Spleen (tissue), 11 donors: ENCODE measurements at regions not wholly inside any gene's neighbourhood (a gene's known extent, or its start where the extent isn't known, plus 50 kb on each side); places are given as distances from the start of the nearest gene placed in this dataset.

Experiments used
- DNase-seq: peaks from one replicate; pipeline ENCODE4 v3.0.0-alpha.2; 2020
- H3K27ac ChIP-seq, 8 donors: fragments of 200-600 bp; sonication (generic) in 7 of 8; 1 replicate in 4 of 8; 2 replicates in 4 of 8; pipeline versions ENCODE4 v1.5.0 to v1.8.0; 2016 to 2021; ENCODE audit warnings: inconsistent platforms in 4 of 8, mild to moderate bottlenecking in 4 of 8, moderate library complexity in 1 of 8
- H3K27me3 ChIP-seq, 7 donors: fragments of 200-600 bp; sonication (generic) in 6 of 7; replicated peaks in 1 of 7; 1 replicate in 4 of 7; 2 replicates in 3 of 7; pipeline versions ENCODE4 v1.5.0 to v1.8.0; 2016 to 2021; ENCODE audit warnings: inconsistent platforms in 3 of 7, mild to moderate bottlenecking in 1 of 7
- H3K36me3 ChIP-seq, 6 donors: fragments of 200-600 bp; sonication (generic) in 5 of 6; 1 replicate in 4 of 6; 2 replicates in 2 of 6; pipeline versions ENCODE4 v1.5.0 to v1.8.0; 2016 to 2021; ENCODE audit warnings: inconsistent platforms in 2 of 6
- H3K4me1 ChIP-seq, 6 donors: fragments of 200-600 bp; sonication (generic) in 5 of 6; 1 replicate in 3 of 6; 2 replicates in 3 of 6; pipeline versions ENCODE4 v1.5.0 to v1.8.0; 2016 to 2021; ENCODE audit warnings: inconsistent platforms in 3 of 6
- H3K4me3 ChIP-seq, 8 donors: fragments of 200-600 bp; sonication (generic) in 7 of 8; 1 replicate in 4 of 8; 2 replicates in 4 of 8; pipeline versions ENCODE4 v1.5.0 to v1.8.0; 2016 to 2021; ENCODE audit warnings: inconsistent platforms in 4 of 8, mild to moderate bottlenecking in 4 of 8, moderate library complexity in 2 of 8
- H3K9me3 ChIP-seq, 8 donors: fragments of 200-600 bp; sonication (generic) in 7 of 8; 1 replicate in 4 of 8; 2 replicates in 4 of 8; pipeline versions ENCODE4 v1.5.0 to v1.8.0; 2016 to 2021; ENCODE audit warnings: inconsistent platforms in 4 of 8
- CTCF ChIP-seq, 11 experiments: fragments of 200-600 bp in 7 of 11; fragments of 450-650 bp in 4 of 11; sonication (generic) in 4 of 11; IDR thresholded peaks in 8 of 11; conservative IDR thresholded peaks in 3 of 11; 1 replicate in 7 of 11; 2 replicates in 4 of 11; pipeline versions ENCODE4 v1.4.0 to v1.8.0; 2016 to 2021; ENCODE audit warnings: antibody characterized with exemption in 11 of 11, inconsistent platforms in 4 of 11, mild to moderate bottlenecking in 1 of 11
- POLR2A ChIP-seq, 3 donors: fragments of 450-650 bp; IDR thresholded peaks; one replicate each; pipeline ENCODE4 v1.5.1; 2017; ENCODE audit warnings: antibody characterized with exemption in 3 of 3, mild to moderate bottlenecking in 1 of 3
- POLR2AphosphoS5 ChIP-seq, 3 donors: sonication (generic); formaldehyde crosslinking; IDR thresholded peaks; one replicate each; pipeline ENCODE4 v1.5.1; 2017; ENCODE audit warnings: antibody characterized with exemption in 3 of 3
- WGBS, 5 donors: extraction: QIAGEN DNeasy Blood & Tissue Kit in 3 of 5; methylation state at CpG; one replicate each; pipeline versions ENCODE4 v1.1.5 to v1.1.7; 2013 to 2018; 5-methylcytosine and 5-hydroxymethylcytosine counted together
- intact Hi-C: fragments of 100-400 bp; cut with DNase I; formaldehyde crosslinking; loops from one replicate; pipeline ENCODE4 v1.15.0; 2023; ENCODE audit warnings: low total_unique reads
- donor health status: healthy with polysubstance abuse.
- donor health status: DM: no; HTN: no; CAD: no; lungs with moderate emphysema.
- donor health status: DM: no; HTN: no; CAD: no.
- donor health status: Bipolar disorder and iron deficiency.
- donor health status: healthy.
- donor health status: DM: no; HTN: no; CAD: no.
- donor health status: DM: yes; HTN: yes; CAD: no.

DNA sequence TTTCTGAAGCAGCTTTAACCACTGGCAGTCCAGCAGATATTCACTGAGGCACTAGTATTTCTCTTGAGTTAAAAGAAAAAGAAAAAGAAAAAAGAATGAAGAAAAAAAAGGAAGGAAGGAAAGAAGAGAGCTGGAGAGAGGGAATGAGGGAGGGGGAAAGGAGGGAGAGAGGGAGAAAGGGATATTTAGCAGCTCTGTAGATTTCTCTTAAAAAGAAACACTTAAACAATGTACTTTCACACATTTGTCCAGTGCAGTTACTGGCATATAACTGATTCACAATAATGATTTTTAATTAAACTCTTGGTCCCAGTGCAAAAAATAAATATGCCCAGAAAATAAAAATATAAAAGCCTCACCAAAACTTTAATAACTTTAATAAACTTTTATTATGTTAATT is 386.4 kb downstream of the KCNJ2 start:
- no peak for DNase-seq

GRCh38 chr17:70558821-70559220 is 389.5 kb downstream of the KCNJ2 start:
- Histone ChIP-seq H3K4me1 (no peaks in the 10 kb centered on the region), H3K36me3 (no peaks in the 10 kb centered on the region), H3K4me3 (no peak overlapping the region), H3K27ac (no peak overlapping the region), H3K9me3 (no peaks in the 10 kb centered on the region), H3K27me3 (no peaks in the 10 kb centered on the region)
- TF ChIP-seq CTCF (IDR thresholded peaks at IDR 0.05 in 8 of 11, conservative IDR thresholded peaks at IDR 0.05 in 3 of 11) (no peak), POLR2AphosphoS5 (IDR thresholded peaks at IDR 0.05) (no peak), POLR2A (IDR thresholded peaks at IDR 0.05) (no peak)
- intact Hi-C loops: no loop called here
- DNase-seq: no peak
- WGBS, 5 donors: 20 to 32% (median 23%) methylated on average over 3 of the region's 3 CpGs

More for the DNA sequence above, 386.4 kb downstream of the KCNJ2 start:
- no peak overlapping the region for H3K27ac ChIP-seq
- peaks cover 0 to 6% (median 0%) of the 10 kb centered on the region in 6 donors for H3K4me1 ChIP-seq
- no peak overlapping the region for H3K4me3 ChIP-seq
- no peaks in the 10 kb centered on the region for H3K27me3 ChIP-seq
- H3K36me3 ChIP-seq: no peaks in the 10 kb centered on the region
- no peaks in the 10 kb centered on the region for H3K9me3 ChIP-seq
- intact Hi-C loops: no loop called here
- TF ChIP-seq POLR2A (IDR thresholded peaks at IDR 0.05) (no peak), POLR2AphosphoS5 (IDR thresholded peaks at IDR 0.05) (no peak), CTCF (IDR thresholded peaks at IDR 0.05 in 8 of 11, conservative IDR thresholded peaks at IDR 0.05 in 3 of 11) (no peak)

DNA sequence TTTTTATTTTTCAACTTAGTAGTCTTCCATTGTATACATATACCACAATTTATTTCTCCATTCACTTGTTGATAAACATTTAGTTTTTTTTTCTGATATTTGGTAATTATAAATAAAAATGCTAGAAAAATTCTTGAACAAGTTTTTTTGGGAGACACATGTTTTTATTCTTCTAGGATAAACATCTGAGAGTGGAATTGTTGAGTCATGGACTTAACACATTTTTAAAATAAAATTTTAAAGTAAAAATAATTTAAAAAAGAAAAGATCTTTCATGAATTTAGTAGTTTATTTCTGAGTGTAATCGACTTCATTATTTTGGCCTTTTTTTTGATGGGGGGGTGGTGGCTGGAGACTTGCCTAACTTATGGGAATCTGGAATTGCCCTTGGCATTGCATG is 391.1 kb downstream of the KCNJ2 start:
- DNase-seq: no peak
- no peaks in the 10 kb centered on the region for H3K9me3 ChIP-seq

DNA sequence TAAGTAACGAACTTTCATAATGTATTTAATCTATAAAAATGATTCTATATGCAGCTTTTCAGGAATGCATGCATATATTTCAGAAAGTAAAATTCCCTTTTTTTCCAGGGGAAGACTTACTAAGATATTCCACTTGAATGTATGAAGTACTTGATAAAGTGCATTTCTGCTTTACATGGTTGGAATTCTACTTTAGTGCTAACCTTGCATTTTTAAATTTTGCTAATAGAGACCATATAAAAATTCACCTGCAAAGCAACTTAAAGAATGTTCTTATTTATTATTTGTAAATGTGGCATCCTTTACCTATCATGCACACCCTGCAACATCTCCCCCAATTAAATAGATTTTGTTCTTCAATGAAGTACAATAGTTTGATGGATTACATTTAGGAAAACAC is 392.8 kb downstream of the KCNJ2 start:
- no peak for TF ChIP-seq POLR2AphosphoS5 (IDR thresholded peaks at IDR 0.05)
- TF ChIP-seq CTCF (IDR thresholded peaks at IDR 0.05 in 8 of 11, conservative IDR thresholded peaks at IDR 0.05 in 3 of 11): no peak
- no peak overlapping the region for H3K4me3 ChIP-seq
- 80 to 90% (median 88%) methylated on average over 1 of the region's 1 CpG for WGBS, 5 donors
- H3K27me3 ChIP-seq: no peaks in the 10 kb centered on the region
- intact Hi-C loops: no loop called here
- no peak overlapping the region for H3K27ac ChIP-seq
- H3K36me3 ChIP-seq: no peaks in the 10 kb centered on the region
- no peak for DNase-seq
- H3K9me3 ChIP-seq: no peaks in the 10 kb centered on the region
- H3K4me1 ChIP-seq: no peaks in the 10 kb centered on the region

More for the DNA sequence above, 391.1 kb downstream of the KCNJ2 start:
- intact Hi-C loops: no loop called here
- H3K4me1 ChIP-seq: no peaks in the 10 kb centered on the region
- TF ChIP-seq CTCF (IDR thresholded peaks at IDR 0.05 in 8 of 11, conservative IDR thresholded peaks at IDR 0.05 in 3 of 11): no peak
- TF ChIP-seq POLR2AphosphoS5 (IDR thresholded peaks at IDR 0.05): no peak
- TF ChIP-seq POLR2A (IDR thresholded peaks at IDR 0.05): no peak
- H3K27ac ChIP-seq: no peak overlapping the region
- no peak overlapping the region for H3K4me3 ChIP-seq
- WGBS, 5 donors: 70 to 85% (median 84%) methylated on average over 1 of the region's 1 CpG
- H3K27me3 ChIP-seq: no peaks in the 10 kb centered on the region
- no peaks in the 10 kb centered on the region for H3K36me3 ChIP-seq
